Umbilical cord (tissue), 1 donor: ENCODE measurements at regions not wholly inside any gene's neighbourhood (a gene's known extent, or its start where the extent isn't known, plus 50 kb on each side); places are given as distances from the start of the nearest gene placed in this dataset.
"Not testable (repeated sequence)": the region's sequence is repeated elsewhere in the genome, so short reads cannot be mapped to it uniquely, and the experiment has no call there.

ENCODE experiments used
- DNase-seq: peaks from one replicate; pipeline ENCODE4 v3.0.0-alpha.2; 2015; ENCODE audit warnings: low spot score

DNA sequence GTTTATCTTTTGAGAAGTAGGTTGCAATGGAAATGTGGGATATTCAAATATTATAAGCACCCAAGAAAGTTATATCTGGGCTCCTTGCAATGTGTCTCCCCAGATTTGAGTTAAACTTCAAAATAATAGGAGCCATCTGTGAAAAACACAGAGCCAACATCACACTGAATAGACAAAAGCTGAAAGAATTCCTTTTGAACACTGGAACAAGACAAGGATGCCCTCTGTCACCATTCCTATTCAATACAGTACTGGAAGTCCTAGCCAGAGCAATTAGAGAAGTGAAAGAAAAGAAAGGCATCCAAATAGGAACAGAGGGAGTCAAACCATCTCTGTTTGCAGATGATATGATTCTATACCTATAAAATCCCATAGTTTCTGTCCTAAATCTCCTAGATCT, 114.3 kb upstream of the IL1RAPL1 start:
- no peak for DNase-seq

DNA sequence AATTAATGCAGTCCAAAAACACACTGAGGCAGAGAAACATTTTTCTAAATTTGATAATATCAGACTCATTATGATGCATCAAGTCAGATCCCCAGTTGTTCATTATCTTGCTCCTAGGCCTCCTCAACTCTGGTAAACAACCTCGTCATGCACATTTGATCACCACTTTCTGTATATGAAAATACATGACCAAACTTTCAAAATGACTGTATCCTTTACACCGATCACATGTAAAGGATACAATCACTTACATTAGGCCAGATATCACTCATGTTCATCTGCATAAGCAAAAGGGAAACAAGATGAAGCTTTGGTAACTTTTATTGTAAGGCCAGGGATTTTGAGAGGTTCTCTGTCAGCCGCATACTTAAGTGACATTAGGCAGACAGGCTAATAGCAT, 99.4 kb upstream of the IL1RAPL1 start:
- no peak for DNase-seq

DNA sequence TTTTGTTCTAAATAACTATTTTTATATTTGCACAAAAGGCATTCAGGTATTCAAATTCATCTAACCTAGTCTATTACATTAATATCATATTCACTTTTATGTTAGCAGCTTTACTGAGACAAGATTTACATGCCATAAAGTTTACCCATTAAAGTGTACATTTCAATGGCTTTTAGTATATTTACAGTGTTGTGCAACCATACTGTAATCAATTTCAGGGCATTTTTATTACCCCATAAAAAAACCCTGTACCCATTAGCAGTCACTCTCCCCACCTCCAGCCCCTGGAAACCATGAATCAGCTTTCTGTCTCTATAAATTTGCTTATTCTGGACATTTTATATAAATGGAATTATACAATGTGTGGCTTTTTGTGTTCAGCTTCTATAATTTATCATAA, 95.9 kb upstream of the IL1RAPL1 start:
- no peak for DNase-seq

DNA sequence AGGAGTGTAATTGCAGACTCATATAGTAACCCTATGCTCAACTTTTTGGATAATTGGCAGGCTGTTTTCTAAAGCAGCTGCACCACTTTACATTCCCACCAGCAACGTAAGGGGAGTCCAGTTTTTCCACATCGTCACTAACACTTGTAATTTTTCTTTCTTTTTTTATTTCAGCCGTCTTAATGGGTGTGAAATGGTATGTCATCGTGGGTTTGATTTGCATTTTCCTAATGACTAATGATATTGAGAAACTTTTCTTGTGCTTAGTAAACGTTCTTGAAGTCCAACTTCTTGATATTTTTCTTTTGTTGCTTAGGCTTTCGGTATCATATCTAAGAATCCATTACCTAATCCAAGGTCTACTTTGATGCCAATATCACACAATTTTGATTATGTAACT, 95.3 kb upstream of the IL1RAPL1 start:
- DNase-seq = no peak

DNA sequence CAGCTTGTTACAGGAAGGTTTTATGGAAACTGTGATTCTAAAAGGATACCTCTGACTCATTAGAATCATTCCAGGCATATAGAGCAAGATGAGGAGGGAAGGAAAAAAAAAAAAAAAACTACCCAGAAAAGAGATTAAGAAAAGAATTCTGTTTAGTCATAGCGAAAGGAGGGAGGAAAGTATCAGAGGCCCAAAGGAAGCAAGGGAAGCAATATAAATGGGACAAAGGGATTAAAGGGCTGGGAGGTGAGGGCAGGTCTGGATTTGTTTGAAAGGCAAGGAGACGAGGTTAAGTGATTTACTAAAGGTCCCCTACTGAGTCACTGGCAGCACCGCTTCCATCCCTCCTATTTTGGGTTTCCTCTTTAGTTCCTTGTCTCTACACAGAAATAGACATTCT, 88.6 kb upstream of the IL1RAPL1 start:
- DNase-seq = peak; percentile 53

DNA sequence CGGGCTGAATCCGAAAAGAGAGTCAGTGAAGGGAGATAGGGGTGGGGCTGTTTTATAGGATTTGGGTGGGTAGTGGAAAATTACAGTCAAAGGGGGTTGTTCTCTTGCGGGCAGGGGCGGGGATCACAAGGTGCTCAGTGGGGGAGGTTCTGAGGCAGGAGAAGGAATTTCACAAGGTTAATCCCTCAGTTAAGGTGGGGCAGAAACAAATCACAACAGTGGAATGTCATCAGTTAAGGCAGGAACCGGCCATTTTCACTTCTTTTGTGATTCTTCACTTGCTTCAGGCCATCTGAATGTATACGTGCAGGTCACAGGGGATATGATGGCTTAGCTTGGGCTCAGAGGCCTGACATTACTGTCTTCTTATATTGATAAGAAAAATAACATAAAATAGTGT, 84.6 kb upstream of the IL1RAPL1 start:
- not testable (repeated sequence) for DNase-seq

DNA sequence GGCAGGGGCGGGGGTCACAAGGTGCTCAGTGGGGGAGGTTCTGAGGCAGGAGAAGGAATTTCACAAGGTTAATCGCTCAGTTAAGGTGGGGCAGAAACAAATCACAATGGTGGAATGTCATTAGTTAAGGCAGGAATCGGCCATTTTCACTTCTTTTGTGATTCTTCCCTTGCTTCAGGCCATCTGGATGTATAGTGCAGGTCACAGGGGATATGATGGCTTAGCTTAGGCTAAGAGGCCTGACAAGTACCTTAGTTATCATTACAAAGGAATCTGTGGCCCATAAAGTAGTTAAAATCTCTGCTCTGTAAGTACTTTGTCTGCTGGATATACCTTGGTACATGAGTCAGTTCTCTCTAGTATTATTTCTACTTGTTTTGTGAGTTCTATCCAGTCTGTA, 79.6 kb upstream of the IL1RAPL1 start:
- DNase-seq = not testable (repeated sequence)

DNA sequence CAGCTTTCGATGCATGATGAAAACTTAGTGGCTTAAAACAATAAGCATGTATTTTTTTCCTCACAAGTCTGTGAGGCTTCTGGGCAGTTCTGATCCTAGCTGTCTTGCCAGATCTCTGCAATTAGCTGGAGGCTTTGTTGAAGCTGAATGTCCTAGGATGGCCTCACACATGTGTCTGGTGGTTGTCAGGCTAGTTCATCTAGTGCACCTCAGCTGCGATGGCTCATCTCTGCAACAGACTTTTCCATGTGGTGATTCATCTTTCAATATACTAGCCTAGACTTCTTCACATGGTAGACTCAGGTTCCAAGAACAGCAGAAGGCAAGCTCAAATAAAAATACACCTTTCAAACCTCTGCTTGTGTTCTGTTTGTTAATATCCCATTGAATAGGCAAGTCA, 66.5 kb upstream of the IL1RAPL1 start:
- DNase-seq = no peak

DNA sequence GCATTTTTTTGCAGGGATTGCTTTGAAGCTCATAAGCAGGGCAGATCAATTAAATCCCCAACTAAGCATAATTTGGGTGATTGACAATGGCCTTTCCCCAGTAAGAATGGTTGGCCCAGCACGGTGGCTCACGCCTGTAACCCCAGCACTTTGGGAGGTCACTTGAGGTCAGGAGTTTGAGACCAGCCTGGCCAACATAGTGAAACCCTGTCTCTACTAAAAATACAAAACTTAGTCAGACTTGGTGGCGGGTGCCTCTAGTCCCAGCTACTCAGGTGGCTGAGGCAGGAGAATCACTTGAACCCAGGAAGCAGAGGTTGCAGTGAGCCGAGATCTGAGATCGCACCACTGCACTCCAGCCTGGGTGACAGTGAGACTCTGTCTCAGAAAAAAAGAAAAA, 58.9 kb upstream of the IL1RAPL1 start:
- DNase-seq = not testable (repeated sequence)
